ENCODE measurements at regions not wholly inside any gene's neighbourhood (a gene's known extent, or its start where the extent isn't known, plus 50 kb on each side); places are given as distances from the start of the nearest gene placed in this dataset.

GRCh38 chr9:16033921-16034691, 481.3 kb downstream of the CCDC171 start:
- Histone ChIP-seq H3K27me3 (ENCODE audit: control insufficient read depth in 1 of 2, insufficient read depth in 2 of 2, low read length in 2 of 2) (no peaks in the 10 kb centered on the region), H3K4me1 (ENCODE audit: control insufficient read depth in 2 of 2, insufficient read depth in 2 of 2, low read length in 1 of 2) (no peaks in the 10 kb centered on the region), H3K36me3 (ENCODE audit: control insufficient read depth in 2 of 2, insufficient read depth in 2 of 2, low read length in 1 of 2) (no peaks in the 10 kb centered on the region), H3K27ac (ENCODE audit: low read depth in 2 of 2, low read length in 1 of 2) (no peak overlapping the region), H3K4me3 (ENCODE audit: low read depth in 1 of 2, low read length in 2 of 2) (no peak overlapping the region), H3K9me3 (ENCODE audit: control insufficient read depth in 2 of 2, insufficient read depth in 1 of 2, low read depth in 1 of 2, low read length in 1 of 2) (no peaks in the 10 kb centered on the region)
- 83 to 87% methylated on average over 10 of the region's 10 CpGs for WGBS, 2 donors

DNA sequence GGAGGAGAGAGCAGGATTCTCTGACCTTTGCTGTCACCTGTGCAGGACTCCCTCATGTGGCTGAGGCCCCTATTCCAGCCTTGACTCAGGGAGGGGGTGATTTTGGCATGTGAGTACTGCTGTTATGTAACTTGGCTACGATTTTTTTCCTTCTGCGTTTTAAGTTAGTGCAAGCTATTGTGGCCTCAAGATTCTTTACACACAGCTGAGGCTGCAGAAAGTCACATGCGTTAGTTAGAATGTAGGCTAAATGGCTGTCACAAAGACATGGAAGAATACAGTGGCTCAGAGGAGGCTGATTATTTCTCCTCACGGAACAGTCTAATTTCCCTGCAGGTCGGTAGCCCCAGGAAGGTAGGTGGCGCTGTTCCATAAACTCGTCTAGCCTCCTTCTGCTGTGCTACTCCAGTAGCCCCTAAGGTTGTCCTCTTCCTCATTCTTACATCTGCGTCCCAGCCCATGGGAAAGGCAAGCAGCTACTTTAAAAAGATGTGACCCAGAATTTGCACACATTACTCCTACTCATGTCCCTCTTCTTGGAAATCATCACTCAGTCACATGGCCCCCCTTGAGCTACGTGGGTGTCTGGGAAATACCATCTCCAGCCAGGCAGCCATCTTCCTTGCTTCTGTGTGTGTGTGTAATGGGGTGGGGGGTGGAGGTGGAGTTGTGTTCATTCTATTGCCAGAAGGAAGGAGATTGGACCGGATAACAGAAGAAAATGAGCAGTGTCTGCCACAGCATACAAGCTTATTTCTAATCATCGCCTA, 486.6 kb downstream of the CCDC171 start:
- Histone ChIP-seq H3K4me1 (ENCODE audit: control insufficient read depth in 2 of 2, insufficient read depth in 2 of 2, low read length in 1 of 2) (no peaks in the 10 kb centered on the region), H3K4me3 (ENCODE audit: low read depth in 1 of 2, low read length in 2 of 2) (no peak overlapping the region), H3K36me3 (ENCODE audit: control insufficient read depth in 2 of 2, insufficient read depth in 2 of 2, low read length in 1 of 2) (no peaks in the 10 kb centered on the region), H3K9me3 (ENCODE audit: control insufficient read depth in 2 of 2, insufficient read depth in 1 of 2, low read depth in 1 of 2, low read length in 1 of 2) (no peaks in the 10 kb centered on the region), H3K27ac (ENCODE audit: low read depth in 2 of 2, low read length in 1 of 2) (no peak overlapping the region), H3K27me3 (ENCODE audit: control insufficient read depth in 1 of 2, insufficient read depth in 2 of 2, low read length in 2 of 2) (no peaks in the 10 kb centered on the region)
- 55 to 57% methylated on average over 11 of the region's 11 CpGs for WGBS, 2 donors

- H3K27ac ChIP-seq (ENCODE audit: low read depth in 2 of 2, low read length in 1 of 2), result no peak overlapping the region
Measured at GRCh38 chr9:16039988-16040761, 487.3 kb downstream of the CCDC171 start.

DNA sequence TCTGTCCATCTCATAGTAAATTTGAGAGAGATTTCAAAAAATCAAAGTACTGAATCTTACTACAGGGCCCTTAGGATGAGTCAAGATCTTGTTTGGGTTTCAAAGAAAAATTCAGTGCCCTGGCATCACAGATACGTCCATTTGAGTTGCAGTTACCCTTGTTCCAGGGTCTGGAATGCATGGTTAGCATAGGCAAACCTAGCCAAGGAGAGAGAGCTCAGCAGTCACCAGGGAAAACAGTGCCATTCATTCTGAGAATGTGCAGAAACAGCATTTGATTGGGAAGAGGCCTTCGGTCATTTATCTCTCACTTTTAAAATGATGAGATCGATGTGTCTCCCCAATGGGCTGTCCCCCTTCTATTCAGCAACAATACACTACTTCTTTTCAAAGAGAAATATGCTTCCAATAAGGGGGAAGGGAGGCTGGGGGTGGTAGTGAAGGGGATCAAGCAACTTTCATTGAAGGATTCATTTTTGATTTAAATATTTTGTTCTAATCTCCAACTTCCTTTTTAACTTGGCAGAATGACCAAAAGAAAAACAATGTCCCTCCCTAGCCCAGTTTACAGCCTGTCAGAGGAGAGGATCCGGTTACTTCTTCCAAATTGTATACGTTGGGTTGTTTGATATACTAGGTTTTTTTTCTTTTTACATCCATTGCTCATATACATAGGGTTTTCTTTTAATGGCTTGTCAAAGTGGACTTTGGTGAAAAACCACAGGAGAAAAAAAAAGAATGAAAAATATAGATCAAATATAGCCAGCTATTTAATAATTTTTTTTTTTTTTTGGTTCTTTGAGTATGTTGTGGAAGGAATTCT, 491.1 kb downstream of the CCDC171 start:
- no peaks in the 10 kb centered on the region for H3K27me3 ChIP-seq (ENCODE audit: control insufficient read depth in 1 of 2, insufficient read depth in 2 of 2, low read length in 2 of 2)
- WGBS, 2 donors, result 65 to 68% methylated on average over 5 of the region's 5 CpGs

More at GRCh38 chr9:16039988-16040761, 487.3 kb downstream of the CCDC171 start:
- no peak overlapping the region for H3K4me3 ChIP-seq (ENCODE audit: low read depth in 1 of 2, low read length in 2 of 2)
- 65 to 70% methylated on average over 10 of the region's 10 CpGs for WGBS, 2 donors
- H3K36me3 ChIP-seq (ENCODE audit: control insufficient read depth in 2 of 2, insufficient read depth in 2 of 2, low read length in 1 of 2), result no peaks in the 10 kb centered on the region
- no peaks in the 10 kb centered on the region for H3K9me3 ChIP-seq (ENCODE audit: control insufficient read depth in 2 of 2, insufficient read depth in 1 of 2, low read depth in 1 of 2, low read length in 1 of 2)
- H3K4me1 ChIP-seq (ENCODE audit: control insufficient read depth in 2 of 2, insufficient read depth in 2 of 2, low read length in 1 of 2), result no peaks in the 10 kb centered on the region
- H3K27me3 ChIP-seq (ENCODE audit: control insufficient read depth in 1 of 2, insufficient read depth in 2 of 2, low read length in 2 of 2), result no peaks in the 10 kb centered on the region

GRCh38 chr9:16044579-16044881, 491.7 kb downstream of the CCDC171 start:
- Histone ChIP-seq H3K4me1 (ENCODE audit: control insufficient read depth in 2 of 2, insufficient read depth in 2 of 2, low read length in 1 of 2) (no peaks in the 10 kb centered on the region), H3K9me3 (ENCODE audit: control insufficient read depth in 2 of 2, insufficient read depth in 1 of 2, low read depth in 1 of 2, low read length in 1 of 2) (no peaks in the 10 kb centered on the region), H3K36me3 (ENCODE audit: control insufficient read depth in 2 of 2, insufficient read depth in 2 of 2, low read length in 1 of 2) (no peaks in the 10 kb centered on the region), H3K27me3 (ENCODE audit: control insufficient read depth in 1 of 2, insufficient read depth in 2 of 2, low read length in 2 of 2) (no peaks in the 10 kb centered on the region), H3K27ac (ENCODE audit: low read depth in 2 of 2, low read length in 1 of 2) (no peak overlapping the region), H3K4me3 (ENCODE audit: low read depth in 1 of 2, low read length in 2 of 2) (no peak overlapping the region)
- WGBS, 2 donors, result 77 to 81% methylated on average over 2 of the region's 2 CpGs

More for the DNA sequence above, 491.1 kb downstream of the CCDC171 start:
- H3K4me1 ChIP-seq (ENCODE audit: control insufficient read depth in 2 of 2, insufficient read depth in 2 of 2, low read length in 1 of 2), result no peaks in the 10 kb centered on the region
- no peaks in the 10 kb centered on the region for H3K9me3 ChIP-seq (ENCODE audit: control insufficient read depth in 2 of 2, insufficient read depth in 1 of 2, low read depth in 1 of 2, low read length in 1 of 2)
- H3K27ac ChIP-seq (ENCODE audit: low read depth in 2 of 2, low read length in 1 of 2), result no peak overlapping the region
- no peaks in the 10 kb centered on the region for H3K36me3 ChIP-seq (ENCODE audit: control insufficient read depth in 2 of 2, insufficient read depth in 2 of 2, low read length in 1 of 2)
- H3K4me3 ChIP-seq (ENCODE audit: low read depth in 1 of 2, low read length in 2 of 2), result no peak overlapping the region

- H3K27ac ChIP-seq (ENCODE audit: low read depth in 2 of 2, low read length in 1 of 2), result no peak overlapping the region
- H3K36me3 ChIP-seq (ENCODE audit: control insufficient read depth in 2 of 2, insufficient read depth in 2 of 2, low read length in 1 of 2), result no peaks in the 10 kb centered on the region
- no peak overlapping the region for H3K4me3 ChIP-seq (ENCODE audit: low read depth in 1 of 2, low read length in 2 of 2)
- no peaks in the 10 kb centered on the region for H3K9me3 ChIP-seq (ENCODE audit: control insufficient read depth in 2 of 2, insufficient read depth in 1 of 2, low read depth in 1 of 2, low read length in 1 of 2)
- 96 to 100% methylated on average over 2 of the region's 2 CpGs for WGBS, 2 donors
- no peaks in the 10 kb centered on the region for H3K27me3 ChIP-seq (ENCODE audit: control insufficient read depth in 1 of 2, insufficient read depth in 2 of 2, low read length in 2 of 2)
- H3K4me1 ChIP-seq (ENCODE audit: control insufficient read depth in 2 of 2, insufficient read depth in 2 of 2, low read length in 1 of 2), result no peaks in the 10 kb centered on the region
Measured at GRCh38 chr9:16045651-16046280, 492.9 kb downstream of the CCDC171 start.

DNA sequence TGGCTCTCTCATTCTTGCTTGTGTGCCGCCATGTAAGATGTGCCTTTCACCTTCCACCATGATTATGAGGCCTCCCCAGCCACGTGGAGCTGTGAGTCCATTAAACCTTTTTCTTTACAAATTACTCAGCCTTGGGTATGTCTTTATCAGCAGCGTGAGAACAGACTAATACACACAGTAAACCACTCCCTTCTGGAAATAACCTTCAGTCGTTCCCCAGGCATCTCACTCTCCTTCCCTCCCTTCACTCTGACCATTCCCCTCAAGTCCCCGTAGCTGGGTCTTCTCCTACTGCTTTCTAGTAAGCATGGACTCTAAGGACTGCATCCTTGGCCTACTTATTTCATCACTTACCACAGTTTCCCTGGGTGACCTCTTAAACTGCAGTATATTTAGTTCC, 493.9 kb downstream of the CCDC171 start:
- no peaks in the 10 kb centered on the region for H3K36me3 ChIP-seq (ENCODE audit: control insufficient read depth in 2 of 2, insufficient read depth in 2 of 2, low read length in 1 of 2)
- no peak overlapping the region for H3K4me3 ChIP-seq (ENCODE audit: low read depth in 1 of 2, low read length in 2 of 2)
- no peak overlapping the region for H3K27ac ChIP-seq (ENCODE audit: low read depth in 2 of 2, low read length in 1 of 2)
- no peaks in the 10 kb centered on the region for H3K9me3 ChIP-seq (ENCODE audit: control insufficient read depth in 2 of 2, insufficient read depth in 1 of 2, low read depth in 1 of 2, low read length in 1 of 2)
- no peaks in the 10 kb centered on the region for H3K4me1 ChIP-seq (ENCODE audit: control insufficient read depth in 2 of 2, insufficient read depth in 2 of 2, low read length in 1 of 2)
- H3K27me3 ChIP-seq (ENCODE audit: control insufficient read depth in 1 of 2, insufficient read depth in 2 of 2, low read length in 2 of 2), result no peaks in the 10 kb centered on the region
- WGBS, 2 donors, result 52 to 58% methylated on average over 5 of the region's 5 CpGs

GRCh38 chr9:16048129-16048528, 495.3 kb downstream of the CCDC171 start:
- no peaks in the 10 kb centered on the region for H3K36me3 ChIP-seq (ENCODE audit: control insufficient read depth in 2 of 2, insufficient read depth in 2 of 2, low read length in 1 of 2)
- no peaks in the 10 kb centered on the region for H3K27me3 ChIP-seq (ENCODE audit: control insufficient read depth in 1 of 2, insufficient read depth in 2 of 2, low read length in 2 of 2)
- H3K4me3 ChIP-seq (ENCODE audit: low read depth in 1 of 2, low read length in 2 of 2), result no peak overlapping the region
- H3K9me3 ChIP-seq (ENCODE audit: control insufficient read depth in 2 of 2, insufficient read depth in 1 of 2, low read depth in 1 of 2, low read length in 1 of 2), result no peaks in the 10 kb centered on the region
- no peaks in the 10 kb centered on the region for H3K4me1 ChIP-seq (ENCODE audit: control insufficient read depth in 2 of 2, insufficient read depth in 2 of 2, low read length in 1 of 2)
- 86 to 89% methylated on average over 5 of the region's 5 CpGs for WGBS, 2 donors
- H3K27ac ChIP-seq (ENCODE audit: low read depth in 2 of 2, low read length in 1 of 2), result no peak overlapping the region

DNA sequence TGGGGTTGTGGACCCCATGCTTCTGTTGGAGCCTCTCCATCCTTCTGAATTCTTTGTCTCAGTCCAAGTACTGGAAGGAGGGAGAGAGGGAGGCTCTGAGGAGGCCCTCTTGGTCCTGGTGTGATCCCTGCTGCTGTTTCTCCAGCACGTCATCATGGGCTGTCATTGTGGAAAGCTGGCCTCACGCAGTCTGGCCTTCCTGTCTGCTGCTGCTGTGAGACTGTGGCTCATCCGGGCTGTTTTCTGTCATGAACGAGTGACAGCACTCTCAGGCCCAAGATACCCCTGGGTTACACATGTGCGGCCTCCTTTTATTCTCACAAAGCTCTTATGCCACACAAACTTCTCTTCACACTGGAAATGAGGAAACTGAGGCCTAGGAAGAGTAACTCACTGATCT, 499.3 kb downstream of the CCDC171 start:
- WGBS, 2 donors, result 86 to 92% methylated on average over 5 of the region's 5 CpGs
- no peaks in the 10 kb centered on the region for H3K36me3 ChIP-seq (ENCODE audit: control insufficient read depth in 2 of 2, insufficient read depth in 2 of 2, low read length in 1 of 2)

More for the DNA sequence above, 499.3 kb downstream of the CCDC171 start:
- no peak overlapping the region for H3K27ac ChIP-seq (ENCODE audit: low read depth in 2 of 2, low read length in 1 of 2)
- no peak overlapping the region for H3K4me3 ChIP-seq (ENCODE audit: low read depth in 1 of 2, low read length in 2 of 2)
- H3K27me3 ChIP-seq (ENCODE audit: control insufficient read depth in 1 of 2, insufficient read depth in 2 of 2, low read length in 2 of 2), result no peaks in the 10 kb centered on the region
- no peaks in the 10 kb centered on the region for H3K4me1 ChIP-seq (ENCODE audit: control insufficient read depth in 2 of 2, insufficient read depth in 2 of 2, low read length in 1 of 2)
- no peaks in the 10 kb centered on the region for H3K9me3 ChIP-seq (ENCODE audit: control insufficient read depth in 2 of 2, insufficient read depth in 1 of 2, low read depth in 1 of 2, low read length in 1 of 2)
